ENCODE measurements at regions not wholly inside any gene's neighbourhood (a gene's known extent, or its start where the extent isn't known, plus 50 kb on each side); places are given as distances from the start of the nearest gene placed in this dataset.

GRCh38 chr13:85278851-85279250 is 520.4 kb downstream of the SLITRK6 start:
- DNase-seq, result no peak

GRCh38 chr13:85277748-85278147 is 521.5 kb downstream of the SLITRK6 start:
- DNase-seq, result no peak

- no peak for DNase-seq
Measured at GRCh38 chr13:85266771-85267170, 532.4 kb downstream of the SLITRK6 start.

GRCh38 chr13:85266331-85266730 is 532.9 kb downstream of the SLITRK6 start:
- no peak for DNase-seq

GRCh38 chr13:85265296-85265695 is 533.9 kb downstream of the SLITRK6 start:
- DNase-seq, result no peak

GRCh38 chr13:85262499-85262898 is 536.7 kb downstream of the SLITRK6 start:
- no peak for DNase-seq

- no peak for DNase-seq
Measured at GRCh38 chr13:85261757-85262346, 537.4 kb downstream of the SLITRK6 start.

GRCh38 chr13:85260896-85261295 is 538.3 kb downstream of the SLITRK6 start:
- no peak for DNase-seq

GRCh38 chr13:85255978-85256377 is 543.2 kb downstream of the SLITRK6 start:
- DNase-seq, result no peak

GRCh38 chr13:85254641-85255040 is 544.6 kb downstream of the SLITRK6 start:
- DNase-seq, result no peak

GRCh38 chr13:85249151-85249550 is 550.1 kb downstream of the SLITRK6 start:
- no peak for DNase-seq

- DNase-seq, result no peak
Measured at GRCh38 chr13:85247780-85248179, 551.4 kb downstream of the SLITRK6 start.

- DNase-seq, result no peak
Measured at GRCh38 chr13:85243831-85244230, 555.4 kb downstream of the SLITRK6 start.

GRCh38 chr13:85241060-85241459 is 558.2 kb downstream of the SLITRK6 start:
- DNase-seq, result no peak

- DNase-seq, result no peak
Measured at GRCh38 chr13:85236413-85236812, 562.8 kb downstream of the SLITRK6 start.

GRCh38 chr13:85230691-85231093 is 568.5 kb downstream of the SLITRK6 start:
- DNase-seq, result no peak

- no peak for DNase-seq
Measured at GRCh38 chr13:85228692-85229091, 570.5 kb downstream of the SLITRK6 start.

- DNase-seq, result no peak
Measured at GRCh38 chr13:85223883-85224656, 575.1 kb downstream of the SLITRK6 start.

- DNase-seq, result no peak
Measured at GRCh38 chr13:85216576-85216975, 582.6 kb downstream of the SLITRK6 start.

GRCh38 chr13:85212692-85213091 is 586.5 kb downstream of the SLITRK6 start:
- DNase-seq, result no peak

GRCh38 chr13:85204668-85205344 is 594.4 kb downstream of the SLITRK6 start:
- no peak for DNase-seq

- no peak for DNase-seq
Measured at GRCh38 chr13:85197431-85197830, 601.8 kb downstream of the SLITRK6 start.

- DNase-seq, result no peak
Measured at GRCh38 chr13:85194482-85194881, 604.7 kb downstream of the SLITRK6 start.
